HG02610 (cell line): ENCODE measurements at regions not wholly inside any gene's neighbourhood (a gene's known extent, or its start where the extent isn't known, plus 50 kb on each side); places are given as distances from the start of the nearest gene placed in this dataset.
"Not testable (repeated sequence)": the region's sequence is repeated elsewhere in the genome, so short reads cannot be mapped to it uniquely, and the experiment has no call there.

Experiments used
- ATAC-seq: cut with Tn5 transposase; IDR thresholded peaks from one replicate; pipeline ENCODE4 v1.9.1; 2021; ENCODE audit warnings: mild to moderate bottlenecking, moderate library complexity; ENCODE audit not compliant: unreplicated experiment

DNA sequence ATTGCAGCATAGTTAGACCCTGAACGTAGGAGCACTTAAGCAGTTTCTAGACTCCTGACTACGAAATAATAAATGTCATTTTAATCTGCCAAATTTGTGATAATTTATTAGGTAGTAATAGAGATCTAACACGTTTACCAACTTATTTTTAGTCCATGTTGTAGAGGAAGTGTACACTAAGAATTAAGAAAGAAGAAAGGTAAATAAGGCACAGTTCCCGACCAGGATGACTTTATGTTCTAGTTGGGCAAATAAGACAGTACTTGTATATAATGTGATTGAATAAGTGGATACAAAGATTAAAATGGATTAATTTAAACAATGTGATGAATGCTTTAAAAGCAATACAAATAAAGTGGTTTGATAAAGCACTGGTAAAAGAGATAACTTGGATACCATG is 1306.2 kb upstream of the PCDH20 start:
- ATAC-seq = no peak

DNA sequence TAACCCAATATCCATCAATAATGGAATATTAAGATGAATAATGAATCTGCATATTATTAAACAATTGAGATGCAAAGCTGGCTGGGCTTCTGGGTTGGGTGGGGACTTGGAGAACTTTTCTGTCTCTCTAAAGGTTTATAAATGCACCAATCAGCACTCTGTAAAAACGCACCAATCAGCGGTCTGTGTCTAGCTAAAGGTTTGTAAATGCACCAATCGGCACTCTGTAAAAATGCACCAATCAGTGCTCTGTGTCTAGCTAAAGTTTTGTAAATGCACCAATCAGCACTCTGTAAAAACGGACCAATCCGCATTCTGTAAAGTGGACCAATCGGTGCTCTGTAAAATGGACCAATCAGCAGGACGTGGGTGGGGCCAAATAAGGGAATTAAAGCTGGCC is 1296.3 kb upstream of the PCDH20 start:
- not testable (repeated sequence) for ATAC-seq

DNA sequence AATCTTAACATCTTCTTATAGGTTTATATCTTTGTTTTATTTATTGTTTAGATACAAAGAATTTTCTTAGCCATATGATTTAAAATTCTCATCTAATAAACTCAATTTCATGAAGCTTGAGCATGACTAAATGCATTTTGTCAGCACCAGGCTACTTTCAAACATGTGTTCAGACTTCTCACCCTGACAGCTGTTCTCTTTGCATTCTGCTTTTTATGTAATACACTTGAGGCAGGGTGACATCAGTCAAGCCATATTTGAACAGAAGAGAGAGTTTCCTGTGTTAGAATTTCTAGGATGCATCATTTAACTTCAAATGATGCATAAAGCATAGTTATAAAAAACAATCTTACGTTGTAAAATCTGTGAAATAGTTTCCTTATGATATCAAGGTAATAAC is 1295.1 kb upstream of the PCDH20 start:
- ATAC-seq = no peak

DNA sequence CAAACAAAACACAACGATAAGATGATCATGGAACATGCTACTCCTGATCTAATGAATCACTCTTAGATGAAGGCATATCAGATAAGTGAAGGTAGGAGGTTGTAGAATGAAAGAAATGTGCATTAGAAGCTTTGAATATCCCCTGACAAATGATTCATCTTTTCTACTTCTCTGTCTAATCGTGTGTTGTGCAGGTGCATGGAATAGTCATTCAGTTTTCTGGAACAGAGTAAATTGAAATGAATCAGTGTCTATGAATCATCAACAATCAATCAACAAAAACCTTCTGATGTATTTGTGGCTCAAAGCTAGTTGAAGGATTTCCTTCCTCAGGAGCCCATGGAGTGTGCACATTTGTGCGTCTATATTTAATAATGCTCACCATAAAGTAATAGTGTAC is 1290.4 kb upstream of the PCDH20 start:
- no peak for ATAC-seq

DNA sequence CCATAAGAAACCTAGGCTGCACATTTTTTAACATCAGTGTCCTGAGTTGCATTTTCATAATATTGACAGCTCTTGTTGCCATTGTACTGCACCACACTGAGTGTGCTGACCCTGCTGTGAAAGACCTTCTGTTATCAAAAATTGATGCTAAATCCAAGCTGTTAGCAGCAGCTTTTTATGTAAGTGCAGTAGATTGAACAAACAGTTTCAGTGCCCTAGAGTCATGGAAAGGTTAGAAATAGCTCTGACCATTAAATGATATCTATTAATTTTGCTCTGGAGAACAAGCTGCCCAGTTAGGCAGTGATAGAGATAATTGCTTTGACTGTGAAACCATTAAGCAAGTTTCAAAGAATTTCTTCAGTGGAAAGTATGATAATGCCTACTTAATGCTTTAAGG is 1289.2 kb upstream of the PCDH20 start:
- ATAC-seq = no peak

DNA sequence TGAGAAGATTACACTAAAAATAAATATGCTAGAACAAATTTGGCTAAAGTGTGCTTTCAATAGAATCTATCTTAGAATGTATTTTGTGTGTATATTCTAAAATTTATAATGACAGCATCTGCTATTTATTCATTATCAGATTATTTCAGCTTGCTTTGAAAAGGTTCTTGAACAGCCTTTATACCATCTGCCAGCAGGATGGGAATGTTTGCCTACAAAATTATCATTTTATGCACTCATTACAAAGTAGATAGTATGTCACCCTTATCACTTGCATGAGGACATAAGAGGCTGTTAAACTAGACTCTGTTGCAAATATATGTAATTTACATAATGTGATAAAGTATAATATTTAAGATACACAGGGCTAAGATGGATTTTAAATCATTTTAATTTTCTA is 1286.9 kb upstream of the PCDH20 start:
- ATAC-seq = no peak

DNA sequence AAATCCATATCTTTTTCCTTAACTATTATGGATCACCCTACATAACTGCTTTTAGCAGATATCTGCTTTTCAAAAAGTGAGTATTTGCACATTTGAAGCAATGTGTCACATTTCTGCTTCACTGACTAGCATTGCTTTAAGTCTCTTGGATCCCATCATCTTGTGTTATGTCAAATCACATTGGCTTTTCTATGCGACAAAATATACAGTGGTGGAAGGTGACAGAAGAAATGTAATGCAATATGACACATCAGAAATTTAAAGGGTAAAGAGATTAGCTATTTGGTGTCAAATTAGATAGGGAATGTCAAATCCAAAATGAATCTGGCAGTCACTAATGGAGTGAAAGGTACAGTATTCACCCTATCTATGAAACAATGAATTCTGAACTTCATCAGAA is 1282.1 kb upstream of the PCDH20 start:
- no peak for ATAC-seq

DNA sequence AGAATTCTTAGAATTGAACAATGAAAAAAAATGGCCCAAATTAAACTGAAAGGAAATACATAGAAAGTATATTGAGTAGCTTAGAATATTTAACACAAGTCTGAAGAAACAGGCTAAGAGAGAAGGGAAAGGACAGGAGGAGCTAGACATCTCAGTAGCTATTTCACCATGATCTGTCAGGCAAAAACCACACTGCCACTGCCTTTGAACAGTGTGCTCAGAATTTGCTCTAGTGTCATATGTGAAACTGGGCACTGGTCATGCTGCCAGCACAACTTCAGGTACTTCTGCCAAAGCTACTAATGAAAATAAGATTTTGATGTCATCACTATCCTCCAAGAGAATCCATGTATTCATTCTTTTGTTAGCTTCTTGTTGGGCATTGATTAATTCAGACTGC is 1280.8 kb upstream of the PCDH20 start:
- ATAC-seq = no peak

DNA sequence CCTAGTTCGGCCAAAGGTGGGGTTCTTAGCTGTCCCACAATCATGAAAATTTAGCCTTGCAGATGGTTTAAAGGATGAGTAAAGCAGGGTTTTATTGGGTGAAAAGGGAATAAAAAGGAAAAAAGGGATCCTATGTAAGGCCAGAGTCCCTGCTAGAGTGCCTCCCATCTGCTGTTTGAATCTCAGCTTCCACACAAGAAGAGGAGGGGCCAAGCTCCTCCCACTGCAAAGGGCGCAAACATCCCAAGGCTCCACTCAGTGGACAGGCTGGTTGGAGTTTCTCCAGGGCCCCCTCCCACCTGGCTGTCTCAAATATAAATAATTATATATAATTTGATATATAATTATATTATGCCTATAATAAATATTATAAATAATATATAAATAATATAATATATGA is 1272.1 kb upstream of the PCDH20 start:
- ATAC-seq = no peak

DNA sequence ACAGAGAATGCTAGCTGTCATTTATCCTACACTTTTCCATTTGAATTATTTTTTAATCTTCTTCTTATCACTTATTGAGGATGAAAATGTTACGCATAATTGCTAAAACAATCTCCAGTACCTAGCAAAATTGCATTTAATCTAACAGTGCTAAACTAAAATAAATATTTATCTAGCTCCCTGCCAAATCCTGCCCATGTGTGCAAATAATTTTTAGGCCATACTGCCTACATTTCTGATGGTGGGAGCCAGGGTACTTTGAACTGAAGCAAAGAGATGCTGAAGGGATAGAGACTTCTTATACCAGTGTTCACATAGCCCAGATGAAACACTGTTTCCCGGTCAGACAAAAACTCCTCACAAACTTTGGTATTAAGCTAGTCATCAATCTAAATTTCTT is 1268.7 kb upstream of the PCDH20 start:
- no peak for ATAC-seq

DNA sequence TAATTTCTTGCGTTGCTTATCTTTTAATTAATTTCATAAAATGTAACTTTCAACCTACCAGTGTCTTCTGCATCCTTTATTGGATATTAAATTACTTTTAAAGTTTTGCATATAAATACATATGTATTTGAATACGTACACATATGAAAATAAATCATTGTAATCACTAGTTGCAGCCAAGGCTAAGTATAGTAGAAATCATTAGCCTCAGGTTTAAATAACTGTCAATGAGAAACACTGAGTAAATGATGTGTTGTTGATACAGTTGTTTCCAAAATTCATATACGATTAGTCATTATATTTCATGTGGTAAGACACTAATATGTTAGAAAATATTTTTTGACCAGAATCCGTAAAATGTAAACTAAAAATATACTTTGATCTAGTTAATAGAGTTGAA is 1267.1 kb upstream of the PCDH20 start:
- ATAC-seq = no peak

DNA sequence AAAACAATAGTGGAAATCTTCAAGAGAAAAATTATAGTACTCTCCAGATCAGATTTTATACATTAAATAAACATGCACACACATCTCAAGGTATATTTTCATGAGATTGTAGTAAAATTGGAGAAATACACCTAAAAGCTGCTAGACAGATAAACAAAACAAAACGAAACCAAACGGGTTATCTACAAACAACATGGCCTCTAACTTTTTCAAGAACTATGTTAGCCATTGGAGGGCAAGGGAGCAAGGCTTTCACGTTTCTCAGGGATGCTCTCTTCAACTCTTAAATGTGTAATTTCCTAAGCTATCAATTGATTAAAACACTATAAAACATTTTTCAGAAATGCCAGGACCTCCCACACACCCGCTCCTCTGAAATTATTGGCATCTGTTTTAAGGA is 1262.4 kb upstream of the PCDH20 start:
- no peak for ATAC-seq

DNA sequence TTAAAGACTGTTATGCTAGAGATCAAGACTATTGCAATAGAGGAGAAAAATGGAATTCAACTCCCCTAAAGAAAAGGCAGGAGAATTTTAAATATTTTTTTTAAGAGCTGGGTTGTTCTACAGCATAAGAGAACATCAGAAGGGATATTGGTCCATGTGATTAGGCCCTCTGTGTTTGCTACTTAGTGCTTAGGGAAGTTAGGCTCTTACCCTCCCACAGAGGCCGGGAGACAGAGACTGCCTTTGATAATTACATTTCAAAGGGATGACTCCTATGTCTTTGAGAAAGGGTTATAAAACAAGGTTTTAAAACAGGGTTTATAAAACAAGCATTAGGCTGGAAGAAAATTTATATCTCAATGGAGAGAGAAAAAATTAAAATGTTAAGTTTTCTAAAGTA is 1248.1 kb upstream of the PCDH20 start:
- no peak for ATAC-seq

DNA sequence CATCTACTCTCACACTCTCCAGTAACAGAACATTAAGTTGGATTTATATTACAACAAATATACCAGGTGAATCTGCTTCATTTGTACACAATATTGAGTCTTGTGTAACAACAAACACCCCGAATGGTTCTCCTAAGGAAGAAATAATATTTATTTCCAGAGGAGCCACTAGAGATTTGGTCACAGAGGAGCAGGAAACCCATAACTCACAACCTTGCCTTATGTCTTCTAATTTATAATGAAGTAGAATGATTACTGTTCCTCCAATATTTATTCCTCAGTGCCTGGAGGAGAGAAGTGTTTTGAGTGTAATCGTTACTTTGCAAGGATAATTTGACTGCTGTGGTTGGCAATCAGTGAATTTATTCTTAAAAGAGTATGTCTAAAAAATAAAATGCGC is 1243.7 kb upstream of the PCDH20 start:
- no peak for ATAC-seq

DNA sequence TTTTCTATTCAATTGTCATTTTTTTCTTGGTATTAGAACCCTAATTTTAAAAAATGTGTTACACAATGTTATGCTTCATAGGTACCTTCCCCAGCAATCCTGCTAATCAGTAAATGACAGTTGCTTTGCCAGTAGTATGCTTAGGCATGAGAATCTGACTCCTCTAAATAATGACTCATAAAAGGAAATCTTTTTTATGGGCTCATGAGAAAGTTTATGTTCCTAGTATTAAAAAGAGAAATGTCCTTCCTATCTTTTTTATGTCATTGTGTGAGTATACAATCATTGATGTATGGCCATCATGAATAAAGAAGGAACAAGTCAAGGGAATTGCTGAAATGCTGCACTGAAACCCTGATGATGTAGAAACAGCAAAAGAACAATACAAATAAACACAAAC is 1237.7 kb upstream of the PCDH20 start:
- ATAC-seq = no peak

DNA sequence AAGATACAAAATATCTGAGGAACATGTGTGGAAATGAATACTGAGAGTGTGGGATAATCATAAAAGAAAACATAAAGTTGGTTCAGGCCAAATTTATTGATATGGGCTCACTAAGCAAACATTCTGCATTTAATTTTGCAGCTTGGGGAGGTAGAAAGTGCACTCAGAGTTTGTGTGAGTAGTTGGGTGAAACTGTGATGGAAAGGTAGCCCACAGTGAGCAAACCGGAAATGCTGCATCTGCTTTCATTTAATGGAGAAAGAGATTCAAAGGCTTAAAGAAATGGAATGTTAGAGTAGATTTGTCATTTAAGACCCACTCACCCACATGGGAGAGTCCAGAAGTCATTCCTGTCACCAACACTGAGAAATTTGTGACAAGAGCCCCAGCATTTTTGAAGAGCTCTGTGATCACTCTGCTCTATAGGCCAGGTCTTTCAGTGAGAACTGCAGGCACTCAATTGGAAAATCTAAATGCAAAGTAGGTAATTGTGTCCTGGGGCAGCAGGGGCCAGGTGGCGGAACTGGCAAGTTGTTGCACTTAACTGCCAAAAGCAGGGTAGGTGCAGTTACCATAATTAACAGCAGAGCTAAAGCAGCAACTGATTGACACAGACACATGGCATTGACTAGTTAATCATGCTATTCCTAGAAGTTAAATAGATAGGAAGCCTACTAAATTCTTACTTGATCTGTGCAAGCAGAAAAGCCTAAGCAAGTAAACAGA is 1228.3 kb upstream of the PCDH20 start:
- ATAC-seq = peak; percentile 74

DNA sequence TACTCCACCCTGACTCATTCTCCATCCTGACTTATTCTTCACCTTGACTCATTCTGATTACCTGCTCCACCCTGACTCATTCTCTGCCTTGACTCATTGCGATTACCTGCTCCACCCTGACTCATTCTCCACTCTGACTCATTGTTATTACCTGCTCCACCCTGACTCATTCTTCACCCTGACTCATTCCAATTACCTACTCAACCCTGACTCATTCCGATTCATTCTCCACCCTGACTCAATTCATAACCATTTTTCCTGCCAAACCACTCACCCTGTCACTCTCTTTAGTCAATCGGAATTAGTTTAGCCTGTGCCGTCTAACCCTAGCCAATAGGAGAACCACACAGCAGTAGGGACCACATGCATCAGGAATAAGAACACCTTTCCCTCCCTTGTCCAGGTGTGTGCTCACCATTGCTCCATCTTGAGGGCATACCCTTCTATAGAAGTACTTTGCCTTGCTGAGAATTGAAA is 1227.4 kb upstream of the PCDH20 start:
- ATAC-seq = peak; percentile 87

DNA sequence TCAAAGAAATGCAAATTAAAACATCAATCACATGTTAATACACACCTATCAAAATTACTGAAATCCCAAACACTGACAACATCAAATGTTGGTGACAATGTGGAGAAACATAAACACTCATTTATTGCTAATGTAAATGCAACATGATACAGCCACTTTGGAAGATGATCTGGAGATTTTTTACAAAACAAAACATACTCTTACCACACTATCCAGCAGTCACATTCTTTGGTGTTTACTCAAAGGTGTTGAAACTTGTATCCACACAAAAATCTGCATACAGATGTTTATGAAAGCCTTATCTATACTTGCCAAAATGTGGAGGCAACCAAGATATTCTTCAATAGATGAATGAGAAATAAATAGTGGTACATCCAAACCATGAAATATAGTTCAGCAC is 1219.5 kb upstream of the PCDH20 start:
- ATAC-seq = no peak

DNA sequence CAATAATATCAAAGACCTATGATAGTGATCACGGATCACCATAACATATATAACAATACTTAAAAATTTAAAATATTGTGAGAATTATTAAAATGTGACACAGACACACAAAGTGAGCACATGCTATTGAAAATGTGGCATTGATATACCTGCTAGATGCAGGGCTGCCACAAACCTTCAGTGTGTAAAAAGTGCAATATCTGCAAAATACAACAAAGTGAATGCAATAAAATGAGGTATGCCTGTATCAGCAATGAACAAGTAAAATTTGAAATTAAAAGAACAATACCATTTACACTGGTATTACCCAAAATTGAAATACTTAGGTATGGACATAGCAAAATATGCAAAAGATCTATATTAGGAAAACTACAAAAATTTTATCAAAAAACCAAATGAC is 1217.8 kb upstream of the PCDH20 start:
- no peak for ATAC-seq

DNA sequence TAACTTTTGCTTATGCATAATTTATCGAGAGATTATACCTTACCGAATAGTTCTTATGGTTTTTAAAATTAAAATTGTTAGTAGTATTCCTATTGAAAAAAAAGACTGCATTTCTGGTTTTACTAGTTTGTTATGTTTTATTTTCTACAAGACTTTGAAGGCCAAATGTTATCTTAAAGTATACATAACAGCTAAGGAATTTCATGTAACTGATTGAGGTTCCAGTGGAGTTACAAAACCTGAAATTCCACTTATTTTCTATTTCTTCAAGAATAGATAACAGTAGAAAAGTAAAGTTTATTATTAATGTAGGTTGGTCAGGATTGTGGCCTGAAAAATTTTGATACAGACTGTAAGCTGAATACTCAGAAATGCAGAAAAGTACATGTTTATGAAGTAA is 1216.0 kb upstream of the PCDH20 start:
- no peak for ATAC-seq

DNA sequence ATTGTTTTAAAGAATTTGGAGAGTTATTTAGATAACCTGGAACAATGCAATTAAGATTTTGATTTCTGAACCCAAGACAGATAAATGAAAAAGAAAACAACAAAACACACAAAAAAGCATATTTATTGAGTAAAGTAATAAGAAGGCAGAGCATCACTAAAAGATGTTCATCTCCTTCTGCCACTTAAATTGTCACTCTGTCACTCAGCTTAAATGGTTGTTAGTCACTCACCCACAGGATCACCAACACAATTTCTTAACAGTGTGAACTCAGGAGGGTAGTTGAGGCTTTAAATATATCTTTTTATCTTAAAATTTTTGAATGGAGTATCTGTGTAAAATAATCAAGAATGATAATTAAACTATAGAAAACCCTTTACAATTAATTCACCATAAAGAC is 1215.5 kb upstream of the PCDH20 start:
- ATAC-seq = no peak

DNA sequence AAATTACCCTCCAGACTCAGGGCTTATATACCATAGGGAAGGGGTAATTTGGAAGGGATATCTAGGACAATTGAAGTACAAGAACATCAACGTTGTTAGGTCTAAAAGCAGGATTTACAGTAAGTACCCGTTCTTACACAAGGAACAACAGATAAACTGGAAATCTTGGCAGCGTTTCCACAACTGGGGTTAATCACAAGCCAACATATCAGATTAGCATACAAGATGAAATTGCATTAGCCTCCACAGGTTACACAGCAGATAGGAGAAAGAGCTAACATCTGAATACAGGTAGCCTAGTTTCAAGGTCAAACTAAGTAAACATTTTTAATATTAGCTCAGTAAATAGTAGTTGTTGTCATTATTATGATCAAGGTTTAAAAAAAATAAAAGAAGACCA is 1214.0 kb upstream of the PCDH20 start:
- no peak for ATAC-seq

DNA sequence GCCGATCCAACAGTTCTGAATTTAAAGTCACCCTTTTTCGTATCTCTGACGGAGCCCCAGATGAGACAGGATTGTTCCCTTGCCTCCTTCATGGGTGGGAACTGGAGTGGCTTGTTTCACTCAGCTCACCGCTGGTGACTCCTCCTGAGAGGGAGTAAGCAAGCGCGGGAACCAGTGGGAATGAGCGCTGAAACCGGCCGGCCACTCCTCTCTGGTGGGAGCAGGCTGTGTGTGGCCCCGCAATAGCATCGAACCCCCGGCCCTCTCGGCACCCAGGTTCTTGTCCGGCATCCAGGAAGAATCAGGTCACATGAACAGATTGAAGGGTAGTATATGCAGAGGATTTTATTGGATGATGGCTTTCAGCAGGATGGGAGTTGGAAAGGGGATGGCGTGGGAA is 1211.6 kb upstream of the PCDH20 start:
- ATAC-seq = no peak
